NCI-H1105 treated with DMSO at 0.1 percent for 48 hours (cell line): ENCODE measurements at regions not wholly inside any gene's neighbourhood (a gene's known extent, or its start where the extent isn't known, plus 50 kb on each side); places are given as distances from the start of the nearest gene placed in this dataset.
"Not testable (repeated sequence)": the region's sequence is repeated elsewhere in the genome, so short reads cannot be mapped to it uniquely, and the experiment has no call there.

Experiments used
- DNase-seq: peaks from one replicate; lab custom pipeline; 2025; lab: John Stamatoyannopoulos, UW

- no peak for DNase-seq
These were observed 66.7 kb upstream of the GOLGA8B start for GRCh38 chr15:34650177-34650576.

- no peak for DNase-seq
These were observed 64.8 kb upstream of the GOLGA8B start for GRCh38 chr15:34648294-34648631.

- DNase-seq: peak; percentile 1
These were observed 64.3 kb upstream of the GOLGA8B start for GRCh38 chr15:34647569-34648293.

GRCh38 chr15:34646918-34647317 is 63.5 kb upstream of the GOLGA8B start:
- DNase-seq: no peak

- no peak for DNase-seq
These were observed 61.4 kb upstream of the GOLGA8B start for GRCh38 chr15:34644851-34645250.

GRCh38 chr15:34644061-34644460 is 60.6 kb upstream of the GOLGA8B start:
- no peak for DNase-seq

GRCh38 chr15:34642247-34642646 is 58.8 kb upstream of the GOLGA8B start:
- DNase-seq: no peak

GRCh38 chr15:34640661-34641060 is 57.2 kb upstream of the GOLGA8B start:
- no peak for DNase-seq

GRCh38 chr15:34637305-34637704 is 53.9 kb upstream of the GOLGA8B start:
- no peak for DNase-seq

GRCh38 chr15:34633602-34634001 is 50.2 kb upstream of the GOLGA8B start:
- not testable (repeated sequence) for DNase-seq
